ENCODE measurements at regions not wholly inside any gene's neighbourhood (a gene's known extent, or its start where the extent isn't known, plus 50 kb on each side); places are given as distances from the start of the nearest gene placed in this dataset.

DNA sequence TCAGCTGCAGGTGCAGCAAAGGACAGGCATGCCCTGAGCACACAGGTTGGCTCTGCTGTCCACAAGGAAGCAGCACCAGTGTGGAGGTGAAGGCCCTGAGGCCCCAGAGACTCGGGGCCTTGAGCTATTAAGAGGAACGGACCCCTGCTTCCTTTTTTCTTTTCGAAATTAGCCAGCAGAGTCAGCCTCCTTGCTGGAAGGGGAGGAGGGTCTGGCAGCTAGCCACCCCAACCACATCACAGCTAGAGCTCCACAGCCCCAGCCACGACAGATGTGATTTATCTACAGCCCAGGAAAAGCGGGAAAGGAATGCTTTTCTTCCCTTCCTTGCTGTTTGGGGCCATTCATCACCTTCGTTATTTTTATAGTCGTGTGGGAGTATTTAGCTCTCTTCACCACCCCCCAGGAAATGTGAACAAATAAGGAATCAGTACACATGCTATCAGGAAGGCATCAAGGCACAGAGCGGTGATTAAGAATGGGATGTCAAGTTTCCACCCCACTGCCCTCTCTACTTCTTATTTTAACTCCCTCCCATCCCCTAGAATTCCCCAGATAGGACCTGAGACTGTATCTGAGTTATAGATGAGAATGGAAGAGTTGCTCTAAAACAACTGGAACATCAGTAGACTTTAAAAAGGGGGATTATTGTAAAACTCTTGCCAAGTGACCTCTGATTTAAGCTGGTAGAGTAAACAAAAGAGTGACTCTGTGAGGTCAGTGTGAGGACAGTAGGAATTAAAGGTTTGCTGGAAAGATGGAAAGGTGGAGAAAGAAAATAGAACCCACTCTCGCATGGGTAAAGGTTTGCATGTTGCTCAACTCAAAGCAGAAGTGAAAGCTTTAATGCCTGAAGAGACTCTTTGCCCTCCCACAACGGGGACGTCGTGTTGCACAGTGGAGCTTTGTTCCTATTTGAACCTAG lies 224.7 kb upstream of the GJB5 start:
- Histone ChIP-seq H3K4me1 (ENCODE audit: control insufficient read depth in 1 of 2, insufficient read depth in 2 of 2, low read length in 2 of 2) (no peaks in the 10 kb centered on the region), H3K36me3 (ENCODE audit: control insufficient read depth in 1 of 2, insufficient read depth in 2 of 2, low read length in 2 of 2) (no peaks in the 10 kb centered on the region), H3K9ac (ENCODE audit: low read length) (no peak overlapping the region), H3K9me2 (ENCODE audit: insufficient read depth) (no peaks in the 10 kb centered on the region), H3K79me2 (ENCODE audit: insufficient read depth, low read length) (no peaks in the 10 kb centered on the region), H3K4me2 (ENCODE audit: low read length) (no peak overlapping the region), H3K4me3 (replicated peaks in 1 of 2; ENCODE audit: low read depth in 1 of 2, low read length in 2 of 2) (no peak overlapping the region), H2AFZ (ENCODE audit: low read depth, low read length, poor library complexity, severe bottlenecking) (no peak overlapping the region), H3K9me3 (ENCODE audit: control insufficient read depth in 1 of 2, insufficient read depth in 1 of 2, low read depth in 1 of 2, low read length in 2 of 2) (no peaks in the 10 kb centered on the region), H3K27me3 (ENCODE audit: insufficient read depth, low read length) (peaks cover 29% of the 10 kb centered on the region), H4K20me1 (ENCODE audit: insufficient read depth) (no peaks in the 10 kb centered on the region), H3K27ac (ENCODE audit: low read depth, low read length) (no peak overlapping the region)
- RAD21 ChIA-PET (ENCODE audit: low non-redundant PET in 1 of 2, low total read pairs in 2 of 2, uncharacterized antibody in 2 of 2, unreplicated experiment in 2 of 2), result no interaction called here
- TF ChIP-seq ELF1 (IDR thresholded peaks at IDR 0.05; ENCODE audit: borderline replicate concordance, low read depth), result no peak
- no peak for TF ChIP-seq TCF7L2 (IDR thresholded peaks at IDR 0.05; ENCODE audit: borderline replicate concordance, extremely low read depth, insufficient read depth, insufficient read length)
- no peak for TF ChIP-seq POLR2A (IDR thresholded peaks at IDR 0.05; ENCODE audit: borderline replicate concordance, extremely low read depth, insufficient read depth, insufficient read length)
- no peak for TF ChIP-seq ZFX (IDR thresholded peaks at IDR 0.05)
- TF ChIP-seq JUND (IDR thresholded peaks at IDR 0.05), result no peak
- BruUV-seq (replicated peaks), result no TSS peak
- CTCF ChIA-PET, result interaction anchor here (0.9 kb wide), 1 partner anchor 212 kb away, joined by 4 read pairs; no protein-coding TSS in a partner anchor
- ATAC-seq (no peak), DNase-seq (ENCODE audit: low read depth, low spot score) (no peak)
- POLR2A ChIA-PET, result no interaction called here
- intact Hi-C loops (cut with micrococcal nuclease), result no loop called here

- no peak overlapping the region for H2AFZ ChIP-seq (ENCODE audit: low read depth, low read length, poor library complexity, severe bottlenecking)
- no peak for TF ChIP-seq SP1 (IDR thresholded peaks at IDR 0.05; ENCODE audit: low read depth)
- no peak for TF ChIP-seq POLR2A (IDR thresholded peaks at IDR 0.05; ENCODE audit: borderline replicate concordance, extremely low read depth, insufficient read depth, insufficient read length)
- TF ChIP-seq POLR2AphosphoS5 (IDR thresholded peaks at IDR 0.05; ENCODE audit: low read depth, low read length), result no peak
- TF ChIP-seq, protein P1, sequence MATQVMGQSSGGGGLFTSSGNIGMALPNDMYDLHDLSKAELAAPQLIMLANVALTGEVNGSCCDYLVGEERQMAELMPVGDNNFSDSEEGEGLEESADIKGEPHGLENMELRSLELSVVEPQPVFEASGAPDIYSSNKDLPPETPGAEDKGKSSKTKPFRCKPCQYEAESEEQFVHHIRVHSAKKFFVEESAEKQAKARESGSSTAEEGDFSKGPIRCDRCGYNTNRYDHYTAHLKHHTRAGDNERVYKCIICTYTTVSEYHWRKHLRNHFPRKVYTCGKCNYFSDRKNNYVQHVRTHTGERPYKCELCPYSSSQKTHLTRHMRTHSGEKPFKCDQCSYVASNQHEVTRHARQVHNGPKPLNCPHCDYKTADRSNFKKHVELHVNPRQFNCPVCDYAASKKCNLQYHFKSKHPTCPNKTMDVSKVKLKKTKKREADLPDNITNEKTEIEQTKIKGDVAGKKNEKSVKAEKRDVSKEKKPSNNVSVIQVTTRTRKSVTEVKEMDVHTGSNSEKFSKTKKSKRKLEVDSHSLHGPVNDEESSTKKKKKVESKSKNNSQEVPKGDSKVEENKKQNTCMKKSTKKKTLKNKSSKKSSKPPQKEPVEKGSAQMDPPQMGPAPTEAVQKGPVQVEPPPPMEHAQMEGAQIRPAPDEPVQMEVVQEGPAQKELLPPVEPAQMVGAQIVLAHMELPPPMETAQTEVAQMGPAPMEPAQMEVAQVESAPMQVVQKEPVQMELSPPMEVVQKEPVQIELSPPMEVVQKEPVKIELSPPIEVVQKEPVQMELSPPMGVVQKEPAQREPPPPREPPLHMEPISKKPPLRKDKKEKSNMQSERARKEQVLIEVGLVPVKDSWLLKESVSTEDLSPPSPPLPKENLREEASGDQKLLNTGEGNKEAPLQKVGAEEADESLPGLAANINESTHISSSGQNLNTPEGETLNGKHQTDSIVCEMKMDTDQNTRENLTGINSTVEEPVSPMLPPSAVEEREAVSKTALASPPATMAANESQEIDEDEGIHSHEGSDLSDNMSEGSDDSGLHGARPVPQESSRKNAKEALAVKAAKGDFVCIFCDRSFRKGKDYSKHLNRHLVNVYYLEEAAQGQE (IDR thresholded peaks at IDR 0.05; ENCODE audit: low read depth), result no peak
- no peak for TF ChIP-seq FOSL1 (IDR thresholded peaks at IDR 0.05; ENCODE audit: low read depth)
- no peak for TF ChIP-seq ZNF274 (IDR thresholded peaks at IDR 0.05; ENCODE audit: low read depth, low read length)
- TF ChIP-seq ZBTB33 (IDR thresholded peaks at IDR 0.05; ENCODE audit: extremely low read depth, insufficient replicate concordance, low read length), result no peak
Observed at GRCh38 chr1:34532113-34532512, 222.7 kb upstream of the GJB5 start.

More at GRCh38 chr1:34532113-34532512, 222.7 kb upstream of the GJB5 start:
- Histone ChIP-seq H3K9ac (ENCODE audit: low read length) (no peak overlapping the region), H3K9me3 (ENCODE audit: control insufficient read depth in 1 of 2, insufficient read depth in 1 of 2, low read depth in 1 of 2, low read length in 2 of 2) (no peaks in the 10 kb centered on the region), H3K4me2 (ENCODE audit: low read length) (no peak overlapping the region), H3K27me3 (ENCODE audit: insufficient read depth, low read length) (peaks cover 29% of the 10 kb centered on the region), H4K20me1 (ENCODE audit: insufficient read depth) (no peaks in the 10 kb centered on the region), H3K4me3 (replicated peaks in 1 of 2; ENCODE audit: low read depth in 1 of 2, low read length in 2 of 2) (no peak overlapping the region), H3K27ac (ENCODE audit: low read depth, low read length) (no peak overlapping the region), H3K79me2 (ENCODE audit: insufficient read depth, low read length) (no peaks in the 10 kb centered on the region), H3K4me1 (ENCODE audit: control insufficient read depth in 1 of 2, insufficient read depth in 2 of 2, low read length in 2 of 2) (no peaks in the 10 kb centered on the region), H3K9me2 (ENCODE audit: insufficient read depth) (no peaks in the 10 kb centered on the region), H3K36me3 (ENCODE audit: control insufficient read depth in 1 of 2, insufficient read depth in 2 of 2, low read length in 2 of 2) (no peaks in the 10 kb centered on the region)
- BruUV-seq (replicated peaks), result no TSS peak
- DNase-seq (ENCODE audit: low read depth, low spot score) (no peak), ATAC-seq (no peak)
- ChIA-PET RAD21 (ENCODE audit: low non-redundant PET in 1 of 2, low total read pairs in 2 of 2, uncharacterized antibody in 2 of 2, unreplicated experiment in 2 of 2) (no interaction called here), POLR2A (no interaction called here), CTCF (interaction anchor here (2.0 kb wide), 1 partner anchor 898 kb away, joined by 5 read pairs; no protein-coding TSS in a partner anchor)
- intact Hi-C loops (cut with micrococcal nuclease), result no loop called here

Measured in HCT116 (cell line).